Adrenal gland (tissue), 5 donors: ENCODE measurements at regions not wholly inside any gene's neighbourhood (a gene's known extent, or its start where the extent isn't known, plus 50 kb on each side); places are given as distances from the start of the nearest gene placed in this dataset.

Experiments used
- POLR2A ChIP-seq, 2 donors: fragments of 450-650 bp; IDR thresholded peaks; one replicate each; pipeline ENCODE4 v1.6.1; 2017; ENCODE audit warnings: antibody characterized with exemption in 2 of 2, mild to moderate bottlenecking in 2 of 2, moderate library complexity in 1 of 2
- TF ChIP-seq, protein P1 (sequence below), 6 experiments: fragments of 450-650 bp in 4 of 6; fragments of 200-600 bp in 2 of 6; sonication (generic) in 1 of 6; IDR thresholded peaks; 1 replicate in 5 of 6; 2 replicates in 1 of 6; pipeline versions ENCODE4 v1.5.1 to v1.8.0; 2016 to 2021; ENCODE audit warnings: antibody characterized with exemption in 6 of 6, mild to moderate bottlenecking in 2 of 6, moderate library complexity in 1 of 6
- donor health status: DM: no; HTN: no; CAD: no.

DNA sequence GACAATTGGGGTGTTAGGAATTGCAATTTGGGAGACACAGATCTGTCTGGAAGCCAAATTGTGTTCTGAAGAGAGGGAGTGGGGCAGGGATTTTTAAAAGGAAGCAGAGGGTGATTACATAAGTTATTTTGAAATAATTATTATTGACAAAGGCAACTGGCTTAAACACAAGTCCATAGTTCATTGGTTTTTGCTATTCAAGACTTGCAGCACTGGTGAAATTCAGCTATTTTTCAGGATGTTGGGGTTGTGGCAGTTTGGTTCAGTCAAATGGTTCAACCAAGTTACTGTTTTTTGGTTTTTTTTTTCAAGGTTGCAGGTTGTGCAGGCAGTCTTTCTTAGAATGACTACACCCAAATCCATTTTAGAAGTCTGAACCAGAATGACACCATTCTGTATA lies 300.0 kb upstream of the DEPDC1 start:
- TF ChIP-seq POLR2A (IDR thresholded peaks at IDR 0.05), result no peak
- TF ChIP-seq, protein P1, sequence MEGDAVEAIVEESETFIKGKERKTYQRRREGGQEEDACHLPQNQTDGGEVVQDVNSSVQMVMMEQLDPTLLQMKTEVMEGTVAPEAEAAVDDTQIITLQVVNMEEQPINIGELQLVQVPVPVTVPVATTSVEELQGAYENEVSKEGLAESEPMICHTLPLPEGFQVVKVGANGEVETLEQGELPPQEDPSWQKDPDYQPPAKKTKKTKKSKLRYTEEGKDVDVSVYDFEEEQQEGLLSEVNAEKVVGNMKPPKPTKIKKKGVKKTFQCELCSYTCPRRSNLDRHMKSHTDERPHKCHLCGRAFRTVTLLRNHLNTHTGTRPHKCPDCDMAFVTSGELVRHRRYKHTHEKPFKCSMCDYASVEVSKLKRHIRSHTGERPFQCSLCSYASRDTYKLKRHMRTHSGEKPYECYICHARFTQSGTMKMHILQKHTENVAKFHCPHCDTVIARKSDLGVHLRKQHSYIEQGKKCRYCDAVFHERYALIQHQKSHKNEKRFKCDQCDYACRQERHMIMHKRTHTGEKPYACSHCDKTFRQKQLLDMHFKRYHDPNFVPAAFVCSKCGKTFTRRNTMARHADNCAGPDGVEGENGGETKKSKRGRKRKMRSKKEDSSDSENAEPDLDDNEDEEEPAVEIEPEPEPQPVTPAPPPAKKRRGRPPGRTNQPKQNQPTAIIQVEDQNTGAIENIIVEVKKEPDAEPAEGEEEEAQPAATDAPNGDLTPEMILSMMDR (IDR thresholded peaks at IDR 0.05), result no peak
